ENCODE measurements at regions not wholly inside any gene's neighbourhood (a gene's known extent, or its start where the extent isn't known, plus 50 kb on each side); places are given as distances from the start of the nearest gene placed in this dataset.

- TF ChIP-seq CTCF (IDR thresholded peaks at IDR 0.05) (no peak), POLR2A (IDR thresholded peaks at IDR 0.05) (no peak), POLR2AphosphoS5 (IDR thresholded peaks at IDR 0.05) (no peak)
These were observed 109.0 kb downstream of the OLFM1 start for GRCh38 chr9:135196474-135196873.

All from breast epithelium (tissue), 3 donors.